BJ (cell line): ENCODE measurements at regions not wholly inside any gene's neighbourhood (a gene's known extent, or its start where the extent isn't known, plus 50 kb on each side); places are given as distances from the start of the nearest gene placed in this dataset.
A peak's percentile ranks its signal among the peaks of the same experiment; 100 is the strongest.
"Not testable (repeated sequence)": the region's sequence is repeated elsewhere in the genome, so short reads cannot be mapped to it uniquely, and the experiment has no call there.

Source experiments
- CTCF ChIA-PET: fragments of 350-600 bp; formaldehyde crosslinking; extraction: SDS; loops from one replicate; lab custom pipeline; 2021; ENCODE audit warnings: antibody characterized with exemption, inconsistent platforms; lab: Yijun Ruan, JAX
- POLR2A ChIA-PET: fragments of 300-600 bp; sonication (Branson Sonifier 250); formaldehyde crosslinking; extraction: SDS; loops from one replicate; lab custom pipeline; 2021; ENCODE audit warnings: antibody characterized with exemption; lab: Charles Lee
- DNase-seq: peaks from one replicate; pipeline ENCODE4 v3.0.0-alpha.2; 2011; ENCODE audit warnings: low read depth
- H3K27me3 ChIP-seq: 2 replicates; pipeline ENCODE4 v1.6.0; 2011; ENCODE audit warnings: low read length; ENCODE audit not compliant: control insufficient read depth, insufficient read depth
- H3K36me3 ChIP-seq: 2 replicates; pipeline ENCODE4 v1.5.1; 2011; ENCODE audit warnings: low read length; ENCODE audit not compliant: control insufficient read depth, insufficient read depth
- H3K4me3 ChIP-seq: 2 replicates; pipeline ENCODE4 v1.5.1; 2011; ENCODE audit warnings: low read depth, mild to moderate bottlenecking, control low read depth, low read length
- CTCF ChIP-seq: IDR thresholded peaks from 2 replicates; pipeline ENCODE4 v1.5.1; 2011; ENCODE audit warnings: low read depth, mild to moderate bottlenecking, control low read depth, inconsistent platforms, low read length, moderate library complexity; ENCODE audit not compliant: insufficient read depth

GRCh38 chr1:239985044-239985443 is 106.6 kb upstream of the FMN2 start:
- no peak for TF ChIP-seq CTCF
- ChIA-PET CTCF (interaction anchor here (4.5 kb wide), 1 partner anchor 33 kb away, joined by 35 read pairs; no protein-coding TSS in a partner anchor), POLR2A (no interaction called here)
- H3K36me3 ChIP-seq = no peaks in the 10 kb centered on the region
- H3K4me3 ChIP-seq = no peak overlapping the region
- no peak for DNase-seq
- H3K27me3 ChIP-seq = peaks cover 10% of the 10 kb centered on the region

GRCh38 chr1:239987103-239987745 is 104.5 kb upstream of the FMN2 start:
- peaks cover 16% of the 10 kb centered on the region for H3K27me3 ChIP-seq
- ChIA-PET CTCF (interaction anchor here (0.6 to 4.5 kb wide), 15 partner anchors 9 to 704 kb away, joined by 3 to 35 read pairs (median 5); no protein-coding TSS in a partner anchor), POLR2A (no interaction called here)
- peak; percentile 78 for TF ChIP-seq CTCF
- no peak for DNase-seq
- no peaks in the 10 kb centered on the region for H3K36me3 ChIP-seq
- no peak overlapping the region for H3K4me3 ChIP-seq

- no peaks in the 10 kb centered on the region for H3K36me3 ChIP-seq
- no peak for TF ChIP-seq CTCF
- H3K27me3 ChIP-seq = peaks cover 16% of the 10 kb centered on the region
- DNase-seq = no peak
- ChIA-PET POLR2A (no interaction called here), CTCF (no interaction called here)
- no peak overlapping the region for H3K4me3 ChIP-seq
Measured at GRCh38 chr1:239989990-239990389, 101.7 kb upstream of the FMN2 start.

GRCh38 chr1:239992566-239992965 is 99.1 kb upstream of the FMN2 start:
- H3K4me3 ChIP-seq, POLR2A ChIA-PET, DNase-seq, H3K36me3 ChIP-seq: not testable (repeated sequence)
- peaks cover 30% of the 10 kb centered on the region for H3K27me3 ChIP-seq
- CTCF ChIA-PET = interaction anchor here (1.3 kb wide), 1 partner anchor 41 kb away, joined by 5 read pairs; no protein-coding TSS in a partner anchor

- ChIA-PET POLR2A (no interaction called here), CTCF (interaction anchor here (1.3 kb wide), 1 partner anchor 42 kb away, joined by 5 read pairs; no protein-coding TSS in a partner anchor)
- Histone ChIP-seq H3K4me3 (no peak overlapping the region), H3K27me3 (peaks cover 32% of the 10 kb centered on the region), H3K36me3 (no peaks in the 10 kb centered on the region)
- DNase-seq = no peak
- no peak for TF ChIP-seq CTCF
Measured at GRCh38 chr1:239993366-239993765, 98.3 kb upstream of the FMN2 start.
